H9 (cell line): ENCODE measurements at regions not wholly inside any gene's neighbourhood (a gene's known extent, or its start where the extent isn't known, plus 50 kb on each side); places are given as distances from the start of the nearest gene placed in this dataset.

Source experiments
- DNase-seq: peaks from one replicate; pipeline ENCODE4 v3.0.0-alpha.2; 2017
- H2AFZ ChIP-seq: one replicate; pipeline ENCODE4 v1.6.1; 2013; ENCODE audit warnings: mild to moderate bottlenecking, low read length, control low read depth, moderate library complexity
- H2AK5ac ChIP-seq: 2 replicates; pipeline ENCODE4 v1.6.1; 2013; ENCODE audit warnings: low read length, control low read depth, mixed read lengths; ENCODE audit not compliant: insufficient read length
- H2BK120ac ChIP-seq: one replicate; pipeline ENCODE4 v1.6.1; 2013; ENCODE audit warnings: low read depth, mild to moderate bottlenecking, low read length, control low read depth, inconsistent platforms; ENCODE audit not compliant: poor library complexity, severe bottlenecking
- H2BK12ac ChIP-seq: 2 replicates; pipeline ENCODE4 v1.6.1; 2013; ENCODE audit warnings: low read length, control low read depth, mixed read lengths, low read depth; ENCODE audit not compliant: insufficient read length
- H2BK15ac ChIP-seq: 2 replicates; pipeline ENCODE4 v1.6.1; 2013; ENCODE audit warnings: low read depth, low read length, control low read depth
- H2BK20ac ChIP-seq: one replicate; pipeline ENCODE4 v1.6.1; 2013; ENCODE audit warnings: low read depth, mild to moderate bottlenecking, low read length, control low read depth, inconsistent platforms; ENCODE audit not compliant: poor library complexity, severe bottlenecking
- H2BK5ac ChIP-seq: 2 replicates; pipeline ENCODE4 v1.6.1; 2013; ENCODE audit warnings: low read length, control low read depth, mixed read lengths; ENCODE audit not compliant: insufficient read length
- H3K14ac ChIP-seq: 2 replicates; pipeline ENCODE4 v1.6.1; 2013; ENCODE audit warnings: low read length, control low read depth; ENCODE audit not compliant: insufficient read depth
- H3K18ac ChIP-seq: 2 replicates; pipeline ENCODE4 v1.6.1; 2013; ENCODE audit warnings: low read depth, mild to moderate bottlenecking, mixed read lengths, low read length, control low read depth; ENCODE audit not compliant: insufficient read length
- H3K23ac ChIP-seq: 2 replicates; pipeline ENCODE4 v1.6.1; 2013; ENCODE audit warnings: low read length, control low read depth, mixed read lengths, low read depth; ENCODE audit not compliant: insufficient read length
- H3K23me2 ChIP-seq: 2 replicates; pipeline ENCODE4 v1.6.1; 2013; ENCODE audit warnings: low read depth, mild to moderate bottlenecking, mixed read lengths, low read length, control low read depth; ENCODE audit not compliant: insufficient read length, poor library complexity, severe bottlenecking
- H3K27ac ChIP-seq: 2 replicates; pipeline ENCODE4 v1.5.1; 2013; ENCODE audit warnings: low read length, control low read depth, mixed read lengths, low read depth; ENCODE audit not compliant: insufficient read length
- H3K27me3 ChIP-seq: 2 replicates; pipeline ENCODE4 v1.6.1; 2013; ENCODE audit warnings: low read length, control low read depth, inconsistent platforms; ENCODE audit not compliant: insufficient read depth
- H3K4ac ChIP-seq: 2 replicates; pipeline ENCODE4 v1.6.1; 2013; ENCODE audit warnings: low read depth, mild to moderate bottlenecking, control low read depth, inconsistent platforms, low read length, moderate library complexity
- H3K4me1 ChIP-seq: 2 replicates; pipeline ENCODE4 v1.6.1; 2013; ENCODE audit warnings: low read length, control low read depth, inconsistent platforms; ENCODE audit not compliant: insufficient read depth
- H3K4me2 ChIP-seq: 2 replicates; pipeline ENCODE4 v1.6.1; 2013; ENCODE audit warnings: low read length, control low read depth, mixed read lengths; ENCODE audit not compliant: insufficient read length, insufficient read depth
- H3K56ac ChIP-seq: 2 replicates; pipeline ENCODE4 v1.6.1; 2013; ENCODE audit warnings: low read depth, mild to moderate bottlenecking, mixed read lengths, low read length, control low read depth; ENCODE audit not compliant: insufficient read length
- H3K79me1 ChIP-seq: 2 replicates; pipeline ENCODE4 v1.6.1; 2013; ENCODE audit warnings: low read depth, mild to moderate bottlenecking, moderate library complexity, low read length, control low read depth, inconsistent platforms; ENCODE audit not compliant: insufficient read depth, poor library complexity, severe bottlenecking
- H3K79me2 ChIP-seq: 2 replicates; pipeline ENCODE4 v1.6.1; 2013; ENCODE audit warnings: low read length, control low read depth, inconsistent platforms; ENCODE audit not compliant: insufficient read depth
- H3K9ac ChIP-seq: 2 replicates; pipeline ENCODE4 v1.6.1; 2013; ENCODE audit warnings: low read length, control low read depth, mixed read lengths; ENCODE audit not compliant: insufficient read length; ENCODE audit errors: extremely low read depth
- H3K9me3 ChIP-seq: one replicate; pipeline ENCODE4 v1.6.1; 2013; ENCODE audit warnings: low read depth, low read length, inconsistent platforms; ENCODE audit not compliant: control insufficient read depth
- H3T11ph ChIP-seq: one replicate; pipeline ENCODE4 v1.6.1; 2013; ENCODE audit warnings: mild to moderate bottlenecking, low read length, control low read depth, inconsistent platforms
- H4K20me1 ChIP-seq: one replicate; pipeline ENCODE4 v1.6.1; 2013; ENCODE audit not compliant: control insufficient read depth, insufficient read length, insufficient read depth
- H4K5ac ChIP-seq: 2 replicates; pipeline ENCODE4 v1.6.1; 2013; ENCODE audit warnings: low read depth, mild to moderate bottlenecking, mixed read lengths, low read length, control low read depth; ENCODE audit not compliant: insufficient read length
- H4K8ac ChIP-seq: replicated peaks from 2 replicates; pipeline ENCODE4 v1.6.1; 2013; ENCODE audit warnings: low read length, control low read depth, mixed read lengths, low read depth; ENCODE audit not compliant: insufficient read length
- H4K91ac ChIP-seq: 2 replicates; pipeline ENCODE4 v1.6.1; 2013; ENCODE audit warnings: low read depth, mild to moderate bottlenecking, moderate library complexity, mixed read lengths, low read length, control low read depth; ENCODE audit not compliant: insufficient read length
- H3K27ac Mint-ChIP-seq, 3 experiments: 2 replicates in 2 of 3; 3 replicates in 1 of 3; pipeline ENCODE4 v1.8.0; 2020 to 2021; ENCODE audit warnings: mixed read lengths in 3 of 3, mild to moderate bottlenecking in 1 of 3, moderate library complexity in 1 of 3
- H3K27me3 Mint-ChIP-seq: 2 replicates; pipeline ENCODE4 v1.8.0; 2021; ENCODE audit warnings: low read depth, mild to moderate bottlenecking, moderate library complexity, mixed read lengths
- H3K36me3 Mint-ChIP-seq, 3 experiments: 2 replicates in 2 of 3; 3 replicates in 1 of 3; pipeline ENCODE4 v1.8.0; 2020 to 2021; ENCODE audit warnings: low read depth in 3 of 3, mixed read lengths in 3 of 3; ENCODE audit not compliant: insufficient read depth in 1 of 3
- H3K4me1 Mint-ChIP-seq, 2 experiments: 2 replicates each; pipeline ENCODE4 v1.8.0; 2020; ENCODE audit warnings: mixed read lengths in 2 of 2
- H3K4me3 Mint-ChIP-seq, 2 experiments: 2 replicates in 1 of 2; 3 replicates in 1 of 2; pipeline ENCODE4 v1.8.0; 2020 to 2021; ENCODE audit warnings: mild to moderate bottlenecking in 2 of 2, mixed read lengths in 2 of 2, moderate library complexity in 1 of 2
- H3K9me3 Mint-ChIP-seq, 2 experiments: 2 replicates in 1 of 2; 3 replicates in 1 of 2; pipeline ENCODE4 v1.8.0; 2020; ENCODE audit warnings: mild to moderate bottlenecking in 2 of 2, mixed read lengths in 2 of 2, moderate library complexity in 1 of 2
- WGBS: extraction: QIAGEN DNeasy Blood & Tissue Kit; methylation state at CpG from one replicate; pipeline ENCODE4 v1.1.7; 2013; ENCODE audit warnings: missing lambda C conversion rate, low lambda C conversion rate, mixed read lengths; ENCODE audit not compliant: insufficient read length; ENCODE audit errors: extremely low coverage; 5-methylcytosine and 5-hydroxymethylcytosine counted together
- TF ChIP-seq, protein P1 (sequence below): fragments of 200-600 bp; sonication (generic); conservative IDR thresholded peaks from 3 replicates; pipeline ENCODE4 v1.8.0; 2021; ENCODE audit warnings: antibody characterized with exemption, mild to moderate bottlenecking

DNA sequence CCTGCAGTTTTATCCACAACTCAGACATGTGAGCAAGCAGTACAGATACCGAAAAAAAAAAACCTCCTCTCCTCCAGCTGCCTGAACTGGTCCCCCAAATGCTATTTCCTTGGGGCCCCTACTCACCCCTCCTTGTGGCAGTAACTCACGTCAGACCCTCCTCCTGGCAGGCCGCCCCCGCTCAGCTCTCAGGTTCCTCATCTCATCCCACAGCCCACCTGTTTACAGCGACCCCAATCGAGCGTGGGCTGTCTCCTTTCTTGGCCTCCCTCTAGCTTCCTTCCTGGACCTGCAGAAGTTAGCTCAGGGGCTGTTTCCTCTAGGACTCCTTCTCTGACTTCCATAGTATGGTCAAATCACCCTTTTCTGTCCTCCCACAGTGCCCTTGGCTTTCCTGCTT lies 455.3 kb downstream of the BCL11B start:
- no peak overlapping the region for H4K91ac ChIP-seq
- H3K4me2 ChIP-seq: no peak overlapping the region
- H3K79me1 ChIP-seq: no peaks in the 10 kb centered on the region
- H3K4me1 ChIP-seq: peaks cover 16% of the 10 kb centered on the region
- H3K27me3 ChIP-seq: no peaks in the 10 kb centered on the region
- H3K4me3 Mint-ChIP-seq: no peak overlapping the region
- no peak for DNase-seq
- H3K79me2 ChIP-seq: no peaks in the 10 kb centered on the region
- no peaks in the 10 kb centered on the region for H4K20me1 ChIP-seq
- H3T11ph ChIP-seq: no peak overlapping the region
- H2BK5ac ChIP-seq: no peak overlapping the region
- H3K23me2 ChIP-seq: no peaks in the 10 kb centered on the region
- H3K9me3 ChIP-seq: no peaks in the 10 kb centered on the region
- H3K36me3 Mint-ChIP-seq: no peaks in the 10 kb centered on the region; a peak in 1 of 7 replicates
- H3K9ac ChIP-seq: no peak overlapping the region
- H3K27me3 Mint-ChIP-seq: no peaks in the 10 kb centered on the region; the same call in 1 of the 2 replicates
- H4K5ac ChIP-seq: no peak overlapping the region
- peaks cover 40 to 41% of the 10 kb centered on the region in 2 experiments for H3K4me1 Mint-ChIP-seq
- no peak overlapping the region for H2AK5ac ChIP-seq
- H2AFZ ChIP-seq: no peak overlapping the region
- peak overlapping the region; percentile 38 for H3K18ac ChIP-seq
- no peak overlapping the region for H3K27ac ChIP-seq
- no CpG with 5 or more reads among the region's 7 CpGs for WGBS
- H2BK12ac ChIP-seq: no peak overlapping the region
- no peaks in the 10 kb centered on the region for H3K9me3 Mint-ChIP-seq
- no peak overlapping the region for H3K4ac ChIP-seq
- H3K14ac ChIP-seq: no peak overlapping the region
- no peak overlapping the region for H3K56ac ChIP-seq
- TF ChIP-seq, protein P1, sequence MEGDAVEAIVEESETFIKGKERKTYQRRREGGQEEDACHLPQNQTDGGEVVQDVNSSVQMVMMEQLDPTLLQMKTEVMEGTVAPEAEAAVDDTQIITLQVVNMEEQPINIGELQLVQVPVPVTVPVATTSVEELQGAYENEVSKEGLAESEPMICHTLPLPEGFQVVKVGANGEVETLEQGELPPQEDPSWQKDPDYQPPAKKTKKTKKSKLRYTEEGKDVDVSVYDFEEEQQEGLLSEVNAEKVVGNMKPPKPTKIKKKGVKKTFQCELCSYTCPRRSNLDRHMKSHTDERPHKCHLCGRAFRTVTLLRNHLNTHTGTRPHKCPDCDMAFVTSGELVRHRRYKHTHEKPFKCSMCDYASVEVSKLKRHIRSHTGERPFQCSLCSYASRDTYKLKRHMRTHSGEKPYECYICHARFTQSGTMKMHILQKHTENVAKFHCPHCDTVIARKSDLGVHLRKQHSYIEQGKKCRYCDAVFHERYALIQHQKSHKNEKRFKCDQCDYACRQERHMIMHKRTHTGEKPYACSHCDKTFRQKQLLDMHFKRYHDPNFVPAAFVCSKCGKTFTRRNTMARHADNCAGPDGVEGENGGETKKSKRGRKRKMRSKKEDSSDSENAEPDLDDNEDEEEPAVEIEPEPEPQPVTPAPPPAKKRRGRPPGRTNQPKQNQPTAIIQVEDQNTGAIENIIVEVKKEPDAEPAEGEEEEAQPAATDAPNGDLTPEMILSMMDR: no peak
- H3K27ac Mint-ChIP-seq: peak overlapping the region in 2 of 3 experiments; percentile 11 to 63; a peak in 2 of 7 replicates
- no peak overlapping the region for H2BK120ac ChIP-seq
- H2BK20ac ChIP-seq: no peak overlapping the region
- no peak overlapping the region for H2BK15ac ChIP-seq
- no peak overlapping the region for H4K8ac ChIP-seq
- H3K23ac ChIP-seq: no peak overlapping the region
